GM21526 (cell line): ENCODE measurements at regions not wholly inside any gene's neighbourhood (a gene's known extent, or its start where the extent isn't known, plus 50 kb on each side); places are given as distances from the start of the nearest gene placed in this dataset.

Experiments
- ATAC-seq: cut with Tn5 transposase; IDR thresholded peaks from one replicate; pipeline ENCODE4 v1.9.1; 2021; ENCODE audit warnings: moderate library complexity; ENCODE audit not compliant: unreplicated experiment, low FRiP score

GRCh38 chr2:15788455-15788829 is 151.9 kb upstream of the MYCN start:
- no peak for ATAC-seq

GRCh38 chr2:15788830-15789229 is 151.5 kb upstream of the MYCN start:
- no peak for ATAC-seq

GRCh38 chr2:15789381-15790062 is 150.8 kb upstream of the MYCN start:
- ATAC-seq: no peak

GRCh38 chr2:15790326-15790725 is 150.0 kb upstream of the MYCN start:
- ATAC-seq: no peak

GRCh38 chr2:15790838-15791237 is 149.5 kb upstream of the MYCN start:
- ATAC-seq: no peak

GRCh38 chr2:15791294-15791693 is 149.1 kb upstream of the MYCN start:
- ATAC-seq: no peak

GRCh38 chr2:15792331-15792730 is 148.0 kb upstream of the MYCN start:
- ATAC-seq: no peak

- no peak for ATAC-seq
These were observed 147.1 kb upstream of the MYCN start for GRCh38 chr2:15793078-15793913.

GRCh38 chr2:15793978-15794377 is 146.4 kb upstream of the MYCN start:
- ATAC-seq: no peak

- ATAC-seq: no peak
These were observed 145.7 kb upstream of the MYCN start for GRCh38 chr2:15794608-15795134.

- no peak for ATAC-seq
These were observed 144.9 kb upstream of the MYCN start for GRCh38 chr2:15795426-15795825.

- ATAC-seq: no peak
These were observed 144.0 kb upstream of the MYCN start for GRCh38 chr2:15796167-15796942.

GRCh38 chr2:15797231-15797938 is 143.0 kb upstream of the MYCN start:
- ATAC-seq: no peak

GRCh38 chr2:15797939-15798281 is 142.4 kb upstream of the MYCN start:
- no peak for ATAC-seq

GRCh38 chr2:15798701-15799431 is 141.5 kb upstream of the MYCN start:
- no peak for ATAC-seq

- ATAC-seq: peak; percentile 69
These were observed 140.9 kb upstream of the MYCN start for GRCh38 chr2:15799432-15799827.

- ATAC-seq: no peak
These were observed 139.6 kb upstream of the MYCN start for GRCh38 chr2:15800495-15801329.

- ATAC-seq: no peak
These were observed 138.9 kb upstream of the MYCN start for GRCh38 chr2:15801439-15801838.

- no peak for ATAC-seq
These were observed 138.4 kb upstream of the MYCN start for GRCh38 chr2:15801904-15802303.
